Body of pancreas (tissue), 4 donors: ENCODE measurements at regions not wholly inside any gene's neighbourhood (a gene's known extent, or its start where the extent isn't known, plus 50 kb on each side); places are given as distances from the start of the nearest gene placed in this dataset.

Source experiments
- CTCF ChIP-seq, 7 experiments: fragments of 450-650 bp in 4 of 7; fragments of 200-600 bp in 3 of 7; sonication (generic) in 3 of 7; IDR thresholded peaks; one replicate each; pipeline ENCODE4 v1.5.1; 2016 to 2019; ENCODE audit warnings: antibody characterized with exemption in 7 of 7
- POLR2A ChIP-seq, 3 donors: fragments of 450-650 bp; IDR thresholded peaks; one replicate each; pipeline ENCODE4 v1.6.1; 2016; ENCODE audit warnings: antibody characterized with exemption in 3 of 3, mild to moderate bottlenecking in 2 of 3

DNA sequence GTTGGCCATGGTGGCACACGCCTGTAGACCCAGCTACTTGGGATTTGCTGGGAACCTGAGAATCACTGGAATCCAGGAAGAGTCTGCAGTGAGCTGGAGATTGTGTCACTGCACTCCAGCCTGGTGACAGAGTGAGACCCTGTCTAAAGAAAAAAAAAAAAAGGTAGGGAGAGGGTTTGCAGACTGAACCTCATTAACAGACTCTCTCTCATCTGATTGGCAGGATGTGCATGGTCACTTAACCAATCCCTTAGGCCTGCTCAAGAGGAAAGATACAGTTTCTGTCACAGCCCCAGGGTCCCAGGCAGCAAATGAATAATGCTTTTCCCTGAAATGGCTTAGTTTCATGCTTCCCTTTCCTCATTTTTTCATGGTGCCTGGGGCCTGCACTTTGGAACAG, 160.5 kb upstream of the KCNJ16 start:
- TF ChIP-seq CTCF (IDR thresholded peaks at IDR 0.05): no peak
- TF ChIP-seq POLR2A (IDR thresholded peaks at IDR 0.05): no peak
